ENCODE measurements at regions not wholly inside any gene's neighbourhood (a gene's known extent, or its start where the extent isn't known, plus 50 kb on each side); places are given as distances from the start of the nearest gene placed in this dataset.

DNA sequence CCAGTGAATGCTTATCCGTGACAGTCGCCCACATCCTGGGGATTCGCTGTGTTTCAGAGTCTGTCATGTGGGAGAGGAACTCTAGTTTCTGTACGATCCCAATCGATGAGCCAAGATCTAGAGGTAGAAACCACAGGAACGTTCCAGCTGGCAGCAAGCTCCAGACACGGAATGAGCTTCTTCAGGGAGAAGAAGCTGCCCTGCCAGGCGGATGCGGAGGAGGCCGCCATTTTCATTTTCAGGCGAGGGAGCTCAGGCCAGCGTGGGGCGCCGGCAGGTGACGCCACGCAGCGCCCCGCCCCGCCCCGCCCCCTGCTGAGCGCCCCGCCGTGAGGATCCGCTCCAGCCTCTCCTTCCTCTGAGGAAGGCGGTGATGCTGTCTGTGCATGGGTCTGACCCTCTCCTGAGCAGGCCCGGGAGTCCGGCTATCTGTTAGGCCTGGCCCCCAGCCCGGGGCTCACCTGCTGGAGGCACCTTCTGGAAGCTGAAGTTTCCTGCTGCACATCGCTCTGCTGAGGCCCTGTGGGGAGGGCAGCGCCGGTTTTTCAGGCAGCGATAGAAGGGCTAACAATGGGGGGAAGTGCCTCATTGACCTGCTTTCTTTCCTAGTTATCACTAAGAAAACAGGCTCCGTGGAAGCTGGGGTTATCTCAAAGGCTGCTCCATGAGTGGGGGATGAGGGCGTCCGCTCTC lies 147.5 kb downstream of the ERMARD start:
- Histone ChIP-seq H3K9ac (ENCODE audit: low read depth in 2 of 2, low read length in 2 of 2) (no peak overlapping the region), H3K9me3 (no peaks in the 10 kb centered on the region), H3K27me3 (no peaks in the 10 kb centered on the region), H3K4me1 (no peaks in the 10 kb centered on the region), H3K36me3 (no peaks in the 10 kb centered on the region), H3K27ac (no peak overlapping the region), H3K4me3 (no peak overlapping the region)
- no peak for DNase-seq
- intact Hi-C loops (cut with DNase I) = no loop called here
- TF ChIP-seq CTCF (IDR thresholded peaks at IDR 0.05) = no peak

DNA sequence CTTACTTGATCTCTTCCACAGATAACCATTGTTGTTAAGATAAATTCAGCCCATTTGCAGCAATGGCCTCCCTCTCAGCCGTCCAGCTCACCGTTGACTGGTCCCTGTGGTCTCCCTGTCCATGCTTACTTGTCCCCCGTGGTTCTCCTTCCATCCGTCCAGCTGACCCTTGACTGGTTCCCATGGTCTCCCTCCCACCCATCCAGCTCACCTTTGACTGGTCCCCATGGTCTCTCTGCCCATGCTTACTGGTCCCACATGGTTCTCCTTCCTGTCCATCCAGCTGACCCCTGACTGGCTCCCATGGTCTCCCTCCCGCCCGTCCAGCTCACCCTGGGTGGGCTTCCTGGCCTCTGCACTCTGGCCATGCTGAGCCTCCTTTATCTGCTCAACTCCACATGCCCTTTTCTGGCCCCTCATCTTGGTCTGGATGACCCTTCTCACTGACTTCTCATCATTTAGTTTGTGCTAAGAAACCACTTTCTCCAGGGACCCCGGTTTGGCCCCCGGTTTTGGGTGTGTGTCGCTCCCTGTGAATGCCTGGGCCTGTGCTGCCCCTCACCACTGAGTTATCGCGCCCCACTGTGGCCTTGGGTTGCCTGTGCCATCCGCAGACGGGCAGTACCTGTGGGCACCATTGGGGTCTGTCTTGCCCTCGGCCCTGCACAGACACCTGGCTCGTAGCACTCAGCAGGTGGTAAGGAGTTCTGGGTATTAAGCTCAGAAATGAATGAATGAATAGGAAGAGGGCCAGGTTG lies 146.4 kb downstream of the ERMARD start:
- Histone ChIP-seq H3K9me3 (no peaks in the 10 kb centered on the region), H3K36me3 (no peaks in the 10 kb centered on the region), H3K27me3 (no peaks in the 10 kb centered on the region), H3K4me3 (no peak overlapping the region), H3K9ac (ENCODE audit: low read depth in 2 of 2, low read length in 2 of 2) (no peak overlapping the region), H3K4me1 (no peaks in the 10 kb centered on the region), H3K27ac (no peak overlapping the region)
- peak; percentile 1 for DNase-seq
- no peak for TF ChIP-seq CTCF (IDR thresholded peaks at IDR 0.05)
- intact Hi-C loops (cut with DNase I) = no loop called here

GRCh38 chr6:169896826-169897456 lies 145.5 kb downstream of the ERMARD start:
- intact Hi-C loops (cut with DNase I) = no loop called here
- TF ChIP-seq CTCF (IDR thresholded peaks at IDR 0.05) = no peak
- H3K9ac ChIP-seq (ENCODE audit: low read depth in 2 of 2, low read length in 2 of 2) = no peak overlapping the region

DNA sequence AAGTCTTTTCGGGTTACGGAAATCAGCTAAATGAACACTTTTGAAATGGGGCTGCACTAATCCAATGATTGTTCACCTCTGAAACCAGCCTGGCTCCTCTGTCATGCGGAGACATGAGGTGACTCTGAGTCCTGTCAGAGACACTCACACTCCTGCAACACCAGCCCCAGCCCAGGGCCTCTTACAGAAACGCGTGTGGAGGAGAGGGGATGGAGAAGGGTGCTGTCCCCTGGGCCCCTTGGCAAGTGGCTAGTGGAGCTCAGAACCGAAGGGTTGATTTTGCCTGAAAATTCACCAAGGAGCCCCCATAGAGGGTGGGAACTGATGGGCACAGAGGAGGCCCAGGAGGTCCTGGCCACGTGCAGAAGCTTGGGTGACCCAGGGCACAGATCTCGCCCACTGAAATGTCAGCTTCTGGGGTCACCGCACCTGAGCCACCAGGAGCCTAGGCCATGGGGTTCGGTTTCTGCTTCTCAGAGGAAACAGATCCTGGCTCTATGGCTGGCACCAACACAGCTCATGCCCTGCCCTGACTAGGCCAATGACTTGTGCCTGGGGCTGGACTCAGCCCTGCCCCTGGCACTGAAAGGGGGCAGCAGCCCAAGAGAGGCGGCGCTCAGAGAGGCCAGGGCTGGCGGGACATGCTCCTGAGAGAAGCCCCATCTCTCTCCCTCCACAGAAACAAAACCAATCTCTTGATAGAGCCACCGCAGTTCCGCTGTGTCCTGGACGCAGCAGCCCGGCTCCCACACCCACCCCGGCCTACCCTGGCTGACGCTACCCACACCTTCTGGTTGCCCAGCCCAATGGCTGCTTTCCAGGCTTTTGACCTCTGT lies 144.7 kb downstream of the ERMARD start:
- intact Hi-C loops (cut with DNase I) = no loop called here
- peak; percentile 5 for DNase-seq

More at GRCh38 chr6:169896826-169897456, 145.5 kb downstream of the ERMARD start:
- Histone ChIP-seq H3K36me3 (no peaks in the 10 kb centered on the region), H3K27ac (no peak overlapping the region), H3K4me3 (no peak overlapping the region), H3K27me3 (no peaks in the 10 kb centered on the region), H3K4me1 (no peaks in the 10 kb centered on the region), H3K9me3 (no peaks in the 10 kb centered on the region)
- peak; percentile 11 for DNase-seq

More for the DNA sequence above, 144.7 kb downstream of the ERMARD start:
- Histone ChIP-seq H3K9ac (ENCODE audit: low read depth in 2 of 2, low read length in 2 of 2) (no peak overlapping the region), H3K4me3 (no peak overlapping the region), H3K27ac (no peak overlapping the region), H3K9me3 (no peaks in the 10 kb centered on the region), H3K4me1 (no peaks in the 10 kb centered on the region), H3K36me3 (no peaks in the 10 kb centered on the region), H3K27me3 (no peaks in the 10 kb centered on the region)
- no peak for TF ChIP-seq CTCF (IDR thresholded peaks at IDR 0.05)

All from colonic mucosa (tissue), 4 donors.